Heart right ventricle (tissue), 16 donors: ENCODE measurements at regions not wholly inside any gene's neighbourhood (a gene's known extent, or its start where the extent isn't known, plus 50 kb on each side); places are given as distances from the start of the nearest gene placed in this dataset.

Source experiments
- ATAC-seq, 8 donors: fragments of 200-7000 bp; cut with Tn5 transposase; one replicate each; pipeline ENCODE4 v1.9.1; 2020; ENCODE audit warnings: mild to moderate bottlenecking in 8 of 8, moderate library complexity in 8 of 8, moderate number of reproducible peaks in 1 of 8
- DNase-seq, 2 donors: peaks; one replicate each; pipeline ENCODE4 v3.0.0-alpha.2; 2020
- H3K27ac ChIP-seq, 10 donors: fragments of 200-600 bp; sonication (generic) in 2 of 10; one replicate each; pipeline versions ENCODE4 v1.5.0 to v1.8.0; 2020 to 2022; ENCODE audit warnings: mild to moderate bottlenecking in 3 of 10
- H3K27me3 ChIP-seq, 7 donors: fragments of 200-600 bp; one replicate each; pipeline ENCODE4 v1.8.0; 2021 to 2022; ENCODE audit warnings: mild to moderate bottlenecking in 2 of 7
- H3K36me3 ChIP-seq, 9 donors: fragments of 200-600 bp; sonication (generic) in 1 of 9; one replicate each; pipeline versions ENCODE4 v1.5.0 to v1.8.0; 2020 to 2022; ENCODE audit warnings: mild to moderate bottlenecking in 2 of 9
- H3K4me1 ChIP-seq, 9 donors: fragments of 200-600 bp; sonication (generic) in 1 of 9; one replicate each; pipeline versions ENCODE4 v1.5.0 to v1.8.0; 2020 to 2022; ENCODE audit warnings: mild to moderate bottlenecking in 4 of 9
- H3K4me3 ChIP-seq, 10 donors: fragments of 200-600 bp; sonication (generic) in 2 of 10; one replicate each; pipeline versions ENCODE4 v1.5.0 to v1.8.0; 2020 to 2022; ENCODE audit warnings: mild to moderate bottlenecking in 7 of 10, moderate library complexity in 2 of 10
- H3K9me3 ChIP-seq, 11 donors: fragments of 200-600 bp in 10 of 11; sonication (generic) in 2 of 11; one replicate each; pipeline versions ENCODE4 v1.5.0 to v1.8.0; 2013 to 2022; ENCODE audit warnings: mild to moderate bottlenecking in 2 of 11, control low read depth in 1 of 11, moderate library complexity in 1 of 11
- WGBS, 2 donors: extraction: QIAGEN DNeasy Blood & Tissue Kit; methylation state at CpG; one replicate each; pipeline ENCODE4 v1.1.7; 2013; ENCODE audit warnings: inconsistent platforms in 1 of 2; 5-methylcytosine and 5-hydroxymethylcytosine counted together
- intact Hi-C, 10 donors: fragments of 100-400 bp; cut with DNase I; formaldehyde crosslinking; loops; one replicate each; pipeline versions ENCODE4 v1.11.1 to v1.14.2; 2022
- TF ChIP-seq, protein P1 (sequence below), 9 donors: fragments of 200-600 bp; sonication (generic) in 2 of 9; IDR thresholded peaks; one replicate each; pipeline versions ENCODE4 v1.5.0 to v1.8.0; 2021 to 2022; ENCODE audit warnings: antibody characterized with exemption in 9 of 9, mild to moderate bottlenecking in 5 of 9, moderate library complexity in 1 of 9
- donor health status: Arrhythmogenic right ventricular cardiomyopathy.
- donor health status: ischemic (EF 13 %, LVEDD 7.1; RV severe dilation, severe dysfunction).
- donor health status: healthy with polysubstance abuse.
- donor health status: DM: no; HTN: yes; CAD: no.
- donor health status: DM: no; HTN: no; CAD: no.
- donor health status: ischemic (EF 25% LVEDD 6.9; RV normal size, moderate dysfunction).
- donor health status: ischemic (EF 25% LVEDD 5.7; RV mildly dilated, moderate dysfunction).
- donor health status: healthy.
- donor health status: DM: yes; HTN: yes; CAD: no.
- donor health status: Ischemic cardiomyopathy.
- donor health status: ischemic (EF 35%, LVEDD 5.7; RV mildly dilated, moderate dysfunction).
- donor health status: nonischemic (EF 11% LVEDD 7.7; RV severe dilation, severe dysfunction).
- donor health status: DM: yes; HTN: yes; CAD: no.
- donor health status: PGD.
- donor health status: ischemic (EF 29% LVEDD 5.4; RV normal size, mild dysfunction).
- donor health status: nonischemic (EF 23%, LVEDD 6.1; RV moderate dilation, normal function).

DNA sequence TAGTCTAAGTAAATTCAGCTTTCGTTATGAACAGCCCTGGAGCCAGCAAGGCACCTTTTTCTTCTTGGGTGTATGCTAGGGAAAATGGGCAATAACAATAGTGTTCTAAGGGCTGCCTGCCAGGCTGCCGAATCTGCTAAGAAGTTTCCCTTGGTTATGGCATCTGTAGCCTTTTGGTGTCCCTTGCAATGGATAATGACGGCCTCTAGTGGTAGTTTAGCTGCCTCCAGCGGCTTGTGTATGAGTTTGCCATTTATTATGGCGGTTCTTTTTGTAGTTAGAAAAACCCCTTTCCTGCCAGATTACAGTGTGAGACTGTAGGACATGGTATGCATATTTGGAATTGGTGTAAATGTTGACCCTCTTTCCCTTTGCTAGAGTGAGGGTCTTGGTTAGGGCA is 78.9 kb upstream of the SPIN4 start:
- no peaks in the 10 kb centered on the region for H3K9me3 ChIP-seq
- no peak overlapping the region for H3K4me3 ChIP-seq
- TF ChIP-seq, protein P1, sequence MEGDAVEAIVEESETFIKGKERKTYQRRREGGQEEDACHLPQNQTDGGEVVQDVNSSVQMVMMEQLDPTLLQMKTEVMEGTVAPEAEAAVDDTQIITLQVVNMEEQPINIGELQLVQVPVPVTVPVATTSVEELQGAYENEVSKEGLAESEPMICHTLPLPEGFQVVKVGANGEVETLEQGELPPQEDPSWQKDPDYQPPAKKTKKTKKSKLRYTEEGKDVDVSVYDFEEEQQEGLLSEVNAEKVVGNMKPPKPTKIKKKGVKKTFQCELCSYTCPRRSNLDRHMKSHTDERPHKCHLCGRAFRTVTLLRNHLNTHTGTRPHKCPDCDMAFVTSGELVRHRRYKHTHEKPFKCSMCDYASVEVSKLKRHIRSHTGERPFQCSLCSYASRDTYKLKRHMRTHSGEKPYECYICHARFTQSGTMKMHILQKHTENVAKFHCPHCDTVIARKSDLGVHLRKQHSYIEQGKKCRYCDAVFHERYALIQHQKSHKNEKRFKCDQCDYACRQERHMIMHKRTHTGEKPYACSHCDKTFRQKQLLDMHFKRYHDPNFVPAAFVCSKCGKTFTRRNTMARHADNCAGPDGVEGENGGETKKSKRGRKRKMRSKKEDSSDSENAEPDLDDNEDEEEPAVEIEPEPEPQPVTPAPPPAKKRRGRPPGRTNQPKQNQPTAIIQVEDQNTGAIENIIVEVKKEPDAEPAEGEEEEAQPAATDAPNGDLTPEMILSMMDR (IDR thresholded peaks at IDR 0.05), result no peak
- H3K27ac ChIP-seq, result no peak overlapping the region
- ATAC-seq (no peak), DNase-seq (no peak)
- intact Hi-C loops, result no loop called here
- peaks cover 0 to 5% (median 0%) of the 10 kb centered on the region in 9 donors for H3K36me3 ChIP-seq
- WGBS, 2 donors, result 92 to 97% methylated on average over 5 of the region's 5 CpGs
- H3K4me1 ChIP-seq, result no peaks in the 10 kb centered on the region
- H3K27me3 ChIP-seq, result no peaks in the 10 kb centered on the region

DNA sequence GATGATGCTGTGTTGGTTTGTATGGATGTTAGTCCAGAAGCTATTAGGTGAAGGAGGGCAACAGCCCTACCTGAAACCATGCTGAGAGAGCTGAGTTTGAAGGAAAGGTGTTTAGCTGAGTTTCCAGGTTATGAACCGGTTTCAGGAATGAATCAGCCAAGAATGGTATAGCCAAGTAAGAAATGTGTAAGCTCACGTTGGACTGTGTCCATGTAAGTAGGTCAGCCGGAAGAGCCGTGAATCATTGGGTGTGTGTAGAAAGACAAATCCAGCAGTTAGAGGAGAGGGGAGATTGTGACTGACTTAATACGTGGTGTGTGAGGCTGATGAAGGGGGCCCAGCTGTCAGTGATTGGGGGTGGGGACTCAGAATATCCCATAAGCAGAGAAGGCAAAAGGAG is 77.2 kb upstream of the SPIN4 start:
- ATAC-seq (no peak), DNase-seq (no peak)
- peaks cover 0 to 5% (median 0%) of the 10 kb centered on the region in 9 donors for H3K36me3 ChIP-seq
- no peaks in the 10 kb centered on the region for H3K4me1 ChIP-seq
- 93 to 95% methylated on average over 5 of the region's 5 CpGs for WGBS, 2 donors
- no peak overlapping the region for H3K27ac ChIP-seq
- H3K27me3 ChIP-seq, result peaks cover 0 to 4% (median 0%) of the 10 kb centered on the region in 7 donors
- TF ChIP-seq, protein P1 (IDR thresholded peaks at IDR 0.05), result no peak
- intact Hi-C loops, result no loop called here
- no peaks in the 10 kb centered on the region for H3K9me3 ChIP-seq
- H3K4me3 ChIP-seq, result no peak overlapping the region

DNA sequence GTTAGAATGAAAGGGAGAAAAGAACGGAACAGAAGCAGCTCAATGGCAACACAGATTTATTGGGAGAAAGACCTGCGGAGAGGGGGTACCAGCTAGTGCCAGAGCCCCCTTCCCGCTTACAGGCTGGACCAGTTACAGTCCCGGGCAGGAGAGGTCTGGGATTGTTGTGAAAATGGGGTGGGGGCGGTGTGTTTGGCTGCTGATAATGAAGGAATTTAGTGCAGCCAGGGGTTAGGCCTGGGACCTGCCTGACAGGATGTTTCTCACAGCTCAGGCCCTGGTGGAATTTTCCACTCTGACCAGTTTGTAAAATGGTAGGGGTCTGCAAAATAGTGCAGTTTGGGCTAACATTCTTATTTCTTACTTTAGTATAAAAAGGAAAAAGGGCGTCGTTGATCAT is 75.4 kb upstream of the SPIN4 start:
- Histone ChIP-seq H3K27ac (no peak overlapping the region), H3K4me3 (no peak overlapping the region), H3K9me3 (no peaks in the 10 kb centered on the region), H3K4me1 (no peaks in the 10 kb centered on the region), H3K36me3 (peaks cover 0 to 5% (median 0%) of the 10 kb centered on the region in 9 donors), H3K27me3 (peaks cover 0 to 4% (median 0%) of the 10 kb centered on the region in 7 donors)
- intact Hi-C loops, result no loop called here
- DNase-seq (no peak), ATAC-seq (no peak)
- TF ChIP-seq, protein P1 (IDR thresholded peaks at IDR 0.05), result no peak
- 85% methylated on average over 7 of the region's 7 CpGs for WGBS, 2 donors

DNA sequence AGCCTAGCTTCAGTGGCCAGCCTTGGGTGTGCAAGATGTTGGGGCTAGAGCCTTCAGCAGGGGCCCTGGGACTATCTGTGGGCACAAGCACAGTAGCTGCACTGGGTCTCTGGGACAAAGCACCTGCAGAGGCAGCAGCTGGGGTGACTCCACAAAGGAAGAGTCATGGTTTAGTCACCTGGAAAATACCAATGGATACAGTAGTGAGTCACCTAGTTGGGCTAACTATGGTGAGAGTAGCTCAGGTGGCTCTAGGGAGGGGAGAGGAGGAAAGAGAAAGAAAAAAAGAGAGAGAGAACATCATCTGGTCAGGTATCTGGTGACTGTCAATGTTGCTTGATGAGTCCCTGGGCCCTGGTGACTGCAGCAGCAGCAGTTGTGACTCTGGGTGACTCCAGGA is 72.9 kb upstream of the SPIN4 start:
- intact Hi-C loops, result no loop called here
- H3K4me1 ChIP-seq, result no peaks in the 10 kb centered on the region
- H3K27ac ChIP-seq, result no peak overlapping the region
- ATAC-seq (no peak), DNase-seq (no peak)
- H3K36me3 ChIP-seq, result peaks cover 0 to 5% (median 0%) of the 10 kb centered on the region in 9 donors
- H3K9me3 ChIP-seq, result peaks cover 0 to 6% (median 0%) of the 10 kb centered on the region in 11 donors
- no peak overlapping the region for H3K4me3 ChIP-seq
- TF ChIP-seq, protein P1 (IDR thresholded peaks at IDR 0.05), result no peak
- peaks cover 0 to 4% (median 0%) of the 10 kb centered on the region in 7 donors for H3K27me3 ChIP-seq
